ENCODE measurements at regions not wholly inside any gene's neighbourhood (a gene's known extent, or its start where the extent isn't known, plus 50 kb on each side); places are given as distances from the start of the nearest gene placed in this dataset.
"Not testable (repeated sequence)": the region's sequence is repeated elsewhere in the genome, so short reads cannot be mapped to it uniquely, and the experiment has no call there.

DNA sequence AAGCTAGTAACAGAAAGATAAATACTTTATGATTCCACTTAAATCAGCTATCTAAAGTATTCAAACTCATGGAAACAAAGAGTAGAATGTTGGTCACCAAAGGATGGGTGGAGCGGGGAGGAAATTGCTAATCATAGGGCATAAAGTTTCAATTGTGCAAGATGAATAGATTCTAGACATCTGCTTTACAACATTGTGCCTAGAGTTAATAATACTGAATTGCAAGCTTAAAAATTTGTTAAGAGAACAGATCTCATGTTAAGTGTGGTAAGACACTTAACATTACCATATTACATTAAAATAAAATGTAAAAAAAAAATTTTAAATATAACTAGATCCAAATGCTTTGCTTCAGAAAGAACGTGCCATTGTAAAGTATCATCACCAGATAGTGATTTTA lies 411.1 kb upstream of the MBL2 start:
- DNase-seq, result no peak
- Histone ChIP-seq H3K9me3 (no peaks in the 10 kb centered on the region), H3K4me1 (no peaks in the 10 kb centered on the region), H3K27me3 (no peaks in the 10 kb centered on the region), H3K4me3 (no peak overlapping the region), H3K36me3 (no peaks in the 10 kb centered on the region), H3K27ac (no peak overlapping the region)
- intact Hi-C loops (cut with DNase I; ENCODE audit: low total_unique reads), result no loop called here
- TF ChIP-seq, protein P1, sequence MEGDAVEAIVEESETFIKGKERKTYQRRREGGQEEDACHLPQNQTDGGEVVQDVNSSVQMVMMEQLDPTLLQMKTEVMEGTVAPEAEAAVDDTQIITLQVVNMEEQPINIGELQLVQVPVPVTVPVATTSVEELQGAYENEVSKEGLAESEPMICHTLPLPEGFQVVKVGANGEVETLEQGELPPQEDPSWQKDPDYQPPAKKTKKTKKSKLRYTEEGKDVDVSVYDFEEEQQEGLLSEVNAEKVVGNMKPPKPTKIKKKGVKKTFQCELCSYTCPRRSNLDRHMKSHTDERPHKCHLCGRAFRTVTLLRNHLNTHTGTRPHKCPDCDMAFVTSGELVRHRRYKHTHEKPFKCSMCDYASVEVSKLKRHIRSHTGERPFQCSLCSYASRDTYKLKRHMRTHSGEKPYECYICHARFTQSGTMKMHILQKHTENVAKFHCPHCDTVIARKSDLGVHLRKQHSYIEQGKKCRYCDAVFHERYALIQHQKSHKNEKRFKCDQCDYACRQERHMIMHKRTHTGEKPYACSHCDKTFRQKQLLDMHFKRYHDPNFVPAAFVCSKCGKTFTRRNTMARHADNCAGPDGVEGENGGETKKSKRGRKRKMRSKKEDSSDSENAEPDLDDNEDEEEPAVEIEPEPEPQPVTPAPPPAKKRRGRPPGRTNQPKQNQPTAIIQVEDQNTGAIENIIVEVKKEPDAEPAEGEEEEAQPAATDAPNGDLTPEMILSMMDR (IDR thresholded peaks at IDR 0.05), result no peak
- no peak for TF ChIP-seq POLR2A (IDR thresholded peaks at IDR 0.05)

DNA sequence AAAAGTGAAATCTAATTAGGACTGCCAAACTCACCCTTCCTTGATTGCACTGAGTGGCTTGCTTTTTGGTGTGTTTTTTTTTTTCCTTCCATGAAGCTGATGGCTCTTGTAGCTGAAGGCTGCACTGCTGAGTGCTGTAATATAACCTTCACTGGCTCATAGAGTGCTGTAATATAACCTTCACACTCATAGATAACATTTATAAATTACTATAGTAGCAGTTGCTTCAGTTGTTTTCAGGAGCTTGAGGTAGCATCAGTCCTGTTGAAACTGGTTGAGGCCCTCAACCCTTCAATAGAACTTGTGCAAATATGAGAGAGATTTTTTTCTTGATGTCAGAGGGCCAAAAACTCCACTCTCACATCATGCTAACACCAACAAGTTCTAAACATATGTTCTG lies 404.9 kb upstream of the MBL2 start:
- TF ChIP-seq, protein P1 (IDR thresholded peaks at IDR 0.05), result no peak
- TF ChIP-seq POLR2A (IDR thresholded peaks at IDR 0.05), result no peak
- DNase-seq, result no peak
- no peak overlapping the region for H3K27ac ChIP-seq
- H3K9me3 ChIP-seq, result no peaks in the 10 kb centered on the region
- intact Hi-C loops (cut with DNase I; ENCODE audit: low total_unique reads), result no loop called here
- no peaks in the 10 kb centered on the region for H3K27me3 ChIP-seq
- no peak overlapping the region for H3K4me3 ChIP-seq
- H3K36me3 ChIP-seq, result no peaks in the 10 kb centered on the region
- no peaks in the 10 kb centered on the region for H3K4me1 ChIP-seq

DNA sequence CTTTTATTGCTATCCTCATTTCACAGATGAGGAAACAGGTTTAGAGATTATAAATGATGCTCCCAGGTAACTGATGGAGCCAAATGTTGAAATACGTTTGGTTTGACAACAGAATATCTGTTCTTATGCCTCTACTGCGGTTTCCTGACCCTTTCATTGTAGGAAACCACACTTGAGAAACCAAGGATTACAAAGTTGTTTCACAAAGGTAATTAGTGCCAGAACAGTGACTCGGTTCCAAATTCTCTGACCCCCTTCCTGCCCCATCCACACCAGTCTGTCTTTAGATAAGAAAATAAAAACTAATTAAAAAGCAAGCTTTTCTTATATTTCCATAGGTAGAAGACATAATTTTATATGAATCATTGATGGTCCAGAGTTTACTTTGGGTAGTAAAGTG lies 393.7 kb upstream of the MBL2 start:
- Histone ChIP-seq H3K27ac (no peak overlapping the region), H3K4me1 (no peaks in the 10 kb centered on the region), H3K36me3 (no peaks in the 10 kb centered on the region), H3K4me3 (no peak overlapping the region), H3K27me3 (no peaks in the 10 kb centered on the region), H3K9me3 (no peaks in the 10 kb centered on the region)
- DNase-seq, result no peak
- intact Hi-C loops (cut with DNase I; ENCODE audit: low total_unique reads), result no loop called here
- TF ChIP-seq, protein P1 (IDR thresholded peaks at IDR 0.05), result no peak
- no peak for TF ChIP-seq POLR2A (IDR thresholded peaks at IDR 0.05)

DNA sequence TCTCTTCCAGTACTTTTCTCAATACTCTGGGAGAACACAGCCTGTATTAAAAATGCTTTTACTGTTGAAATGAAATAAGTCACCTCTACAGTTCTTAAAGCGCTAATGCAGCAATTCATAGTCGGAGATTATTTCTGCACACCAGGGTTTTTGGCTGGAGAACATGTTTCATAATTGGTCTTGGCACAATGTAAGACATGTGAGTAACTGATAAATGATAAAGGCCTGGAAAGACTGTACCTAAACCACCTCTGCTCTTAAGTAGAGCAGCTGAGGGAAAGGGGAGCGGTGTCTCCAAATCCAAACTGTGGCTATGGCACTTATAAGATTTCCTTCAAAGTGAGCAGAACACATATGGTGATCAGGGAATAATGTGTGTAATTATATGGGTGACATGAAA lies 390.3 kb upstream of the MBL2 start:
- Histone ChIP-seq H3K4me3 (no peak overlapping the region), H3K4me1 (no peaks in the 10 kb centered on the region)
- intact Hi-C loops (cut with DNase I; ENCODE audit: low total_unique reads), result no loop called here

DNA sequence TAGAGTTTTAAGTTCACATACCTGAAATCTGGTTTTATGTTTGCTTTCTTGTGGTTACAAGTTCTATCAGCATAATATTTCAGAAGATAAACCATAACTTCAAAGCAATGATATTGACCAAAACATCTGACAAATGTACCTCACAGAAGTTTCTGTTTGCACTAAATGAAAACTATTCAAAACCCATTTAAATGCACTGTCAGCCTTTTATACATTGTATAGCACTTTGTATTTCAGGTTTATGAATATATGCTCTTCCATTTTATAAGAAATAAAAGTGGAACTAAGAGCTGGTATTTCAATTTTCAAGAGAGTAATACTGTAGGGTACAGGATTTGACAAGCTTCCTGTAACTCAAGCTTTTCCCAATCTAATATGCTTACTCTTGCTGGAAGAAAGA lies 388.6 kb upstream of the MBL2 start:
- TF ChIP-seq, protein P1 (IDR thresholded peaks at IDR 0.05), result no peak
- no peak overlapping the region for H3K4me3 ChIP-seq
- H3K27ac ChIP-seq, result no peak overlapping the region
- no peaks in the 10 kb centered on the region for H3K4me1 ChIP-seq
- no peaks in the 10 kb centered on the region for H3K27me3 ChIP-seq
- intact Hi-C loops (cut with DNase I; ENCODE audit: low total_unique reads), result no loop called here
- H3K9me3 ChIP-seq, result no peaks in the 10 kb centered on the region
- no peak for DNase-seq
- H3K36me3 ChIP-seq, result no peaks in the 10 kb centered on the region

More for the DNA sequence above, 390.3 kb upstream of the MBL2 start:
- Histone ChIP-seq H3K27ac (no peak overlapping the region), H3K36me3 (no peaks in the 10 kb centered on the region), H3K27me3 (no peaks in the 10 kb centered on the region), H3K9me3 (no peaks in the 10 kb centered on the region)
- TF ChIP-seq POLR2A (IDR thresholded peaks at IDR 0.05), result no peak
- TF ChIP-seq, protein P1 (IDR thresholded peaks at IDR 0.05), result no peak
- no peak for DNase-seq

DNA sequence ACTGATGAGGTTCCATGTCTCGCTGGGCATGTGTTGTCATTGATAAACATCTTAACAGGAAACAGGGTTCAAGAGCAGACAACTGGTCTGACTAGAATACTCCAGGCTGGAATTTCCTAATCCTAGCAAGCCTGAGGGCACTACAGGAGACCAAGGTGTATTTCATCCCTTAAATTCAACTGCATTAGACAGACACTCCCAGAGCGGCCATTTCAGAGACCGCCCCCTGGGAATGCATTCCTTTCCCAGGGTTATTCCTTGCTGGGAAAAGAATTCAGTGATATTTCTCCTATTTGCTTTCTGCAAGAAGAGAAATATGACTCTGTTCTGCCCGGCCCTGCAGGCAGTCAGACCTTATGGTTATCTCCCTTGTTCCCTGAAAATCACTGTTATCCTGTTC lies 383.1 kb upstream of the MBL2 start:
- H3K36me3 ChIP-seq; H3K27me3 ChIP-seq; H3K9me3 ChIP-seq; H3K4me3 ChIP-seq; H3K4me1 ChIP-seq; H3K27ac ChIP-seq; DNase-seq; intact Hi-C loops (cut with DNase I; ENCODE audit: low total_unique reads): not testable (repeated sequence)
